Right lobe of liver (tissue), 6 donors: ENCODE measurements at regions not wholly inside any gene's neighbourhood (a gene's known extent, or its start where the extent isn't known, plus 50 kb on each side); places are given as distances from the start of the nearest gene placed in this dataset.
A peak's percentile ranks its signal among the peaks of the same experiment; 100 is the strongest.

ENCODE experiments used
- ATAC-seq, 4 donors: fragments of 200-7000 bp; cut with Tn5 transposase; one replicate each; pipeline ENCODE4 v1.9.1; 2020; ENCODE audit warnings: mild to moderate bottlenecking in 4 of 4, moderate library complexity in 4 of 4
- DNase-seq, 3 donors: peaks; one replicate each; pipeline ENCODE4 v3.0.0-alpha.2; 2020
- H3K27ac ChIP-seq, 3 donors: fragments of 200-600 bp; one replicate each; pipeline ENCODE4 v1.8.0; 2022
- H3K27me3 ChIP-seq, 2 donors: fragments of 200-600 bp; one replicate each; pipeline ENCODE4 v1.8.0; 2022
- H3K36me3 ChIP-seq, 4 donors: fragments of 200-600 bp; sonication (generic) in 1 of 4; one replicate each; pipeline versions ENCODE4 v1.5.1 to v1.8.0; 2017 to 2022; ENCODE audit warnings: control low read depth in 1 of 4
- H3K4me1 ChIP-seq, 4 donors: fragments of 200-600 bp; sonication (generic) in 1 of 4; one replicate each; pipeline versions ENCODE4 v1.5.1 to v1.8.0; 2017 to 2022; ENCODE audit warnings: control low read depth in 1 of 4
- H3K4me3 ChIP-seq, 3 donors: fragments of 200-600 bp; one replicate each; pipeline ENCODE4 v1.8.0; 2022
- H3K9me3 ChIP-seq, 4 donors: fragments of 200-600 bp; sonication (generic) in 1 of 4; one replicate each; pipeline versions ENCODE4 v1.5.1 to v1.8.0; 2017 to 2022; ENCODE audit warnings: control low read depth in 1 of 4
- CTCF ChIP-seq, 4 donors: fragments of 200-600 bp in 3 of 4; fragments of 450-650 bp in 1 of 4; IDR thresholded peaks; one replicate each; pipeline versions ENCODE4 v1.5.1 to v1.8.0; 2016 to 2022; ENCODE audit warnings: antibody characterized with exemption in 4 of 4, mild to moderate bottlenecking in 2 of 4
- POLR2A ChIP-seq: fragments of 450-650 bp; IDR thresholded peaks from one replicate; pipeline ENCODE4 v1.6.1; 2017; ENCODE audit warnings: antibody characterized with exemption, mild to moderate bottlenecking
- WGBS: methylation state at CpG from one replicate; pipeline ENCODE4 v1.1.6; 2018; ENCODE audit warnings: low coverage, low lambda C conversion rate; ENCODE audit not compliant: insufficient coverage; ENCODE audit errors: missing lambda C conversion rate; 5-methylcytosine and 5-hydroxymethylcytosine counted together
- intact Hi-C, 2 donors: fragments of 100-400 bp; cut with DNase I; formaldehyde crosslinking; loops; one replicate each; pipeline versions ENCODE4 v1.11.2 to v1.14.1; 2022
- donor health status: DM: no; HTN: yes; CAD: no.
- donor health status: DM: no; HTN: no; CAD: no.
- donor health status: DM: no; HTN: no; CAD: no.
- donor health status: DM: no; HTN: yes; CAD: no.
- donor health status: DM: no; HTN: yes; CAD: no.

GRCh38 chr20:24891546-24892393 lies 57.3 kb upstream of the CST7 start:
- WGBS = 87% methylated on average over 3 of the region's 34 CpGs
- DNase-seq (no peak), ATAC-seq (no peak)
- no peaks in the 10 kb centered on the region for H3K4me1 ChIP-seq
- no peaks in the 10 kb centered on the region for H3K36me3 ChIP-seq
- no peak overlapping the region for H3K27ac ChIP-seq
- H3K27me3 ChIP-seq = no peaks in the 10 kb centered on the region
- TF ChIP-seq CTCF (IDR thresholded peaks at IDR 0.05) (no peak), POLR2A (no peak)
- H3K9me3 ChIP-seq = no peaks in the 10 kb centered on the region
- H3K4me3 ChIP-seq = no peak overlapping the region
- intact Hi-C loops = no loop called here

DNA sequence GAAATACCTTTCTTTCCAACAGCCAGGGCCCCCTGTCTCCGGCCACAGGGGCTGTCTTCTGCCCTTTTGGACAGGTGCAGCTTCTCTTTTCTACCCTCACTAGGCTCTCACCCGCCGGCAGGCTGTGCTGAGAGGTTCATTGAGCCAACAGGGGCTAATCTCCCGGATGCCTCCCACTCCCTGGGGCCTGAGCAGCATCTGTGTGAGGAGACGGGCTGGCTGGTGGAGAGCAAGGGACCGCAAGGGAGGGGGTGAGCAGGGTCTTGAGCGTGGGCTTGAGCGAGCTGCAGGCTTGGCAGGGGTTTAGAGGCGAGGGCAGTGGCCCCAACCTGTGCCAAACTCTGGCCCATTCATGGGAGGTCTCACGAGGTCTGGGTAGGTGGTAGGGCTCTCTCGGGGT lies 56.5 kb upstream of the CST7 start:
- Histone ChIP-seq H3K9me3 (no peaks in the 10 kb centered on the region), H3K4me1 (no peaks in the 10 kb centered on the region), H3K4me3 (no peak overlapping the region), H3K27me3 (no peaks in the 10 kb centered on the region), H3K36me3 (no peaks in the 10 kb centered on the region), H3K27ac (no peak overlapping the region)
- 70% methylated on average over 2 of the region's 11 CpGs for WGBS
- no peak for DNase-seq
- no peak for TF ChIP-seq POLR2A
- TF ChIP-seq CTCF (IDR thresholded peaks at IDR 0.05) = no peak
- intact Hi-C loops = no loop called here
- peak in 1 of 4 donors; percentile 21 for ATAC-seq

GRCh38 chr20:24892931-24893330 lies 56.1 kb upstream of the CST7 start:
- intact Hi-C loops = no loop called here
- peak in 1 of 4 donors; percentile 39 for ATAC-seq
- Histone ChIP-seq H3K27me3 (no peaks in the 10 kb centered on the region), H3K27ac (no peak overlapping the region), H3K36me3 (no peaks in the 10 kb centered on the region), H3K9me3 (no peaks in the 10 kb centered on the region), H3K4me1 (no peaks in the 10 kb centered on the region), H3K4me3 (no peak overlapping the region)
- DNase-seq = no peak
- WGBS = 0% methylated on average over 1 of the region's 10 CpGs
- TF ChIP-seq CTCF (IDR thresholded peaks at IDR 0.05) (no peak), POLR2A (no peak)

GRCh38 chr20:24894488-24894887 lies 54.6 kb upstream of the CST7 start:
- no peak for ATAC-seq
- H3K36me3 ChIP-seq = no peaks in the 10 kb centered on the region
- H3K27me3 ChIP-seq = no peaks in the 10 kb centered on the region
- DNase-seq = no peak
- no peaks in the 10 kb centered on the region for H3K4me1 ChIP-seq
- H3K9me3 ChIP-seq = no peaks in the 10 kb centered on the region
- TF ChIP-seq CTCF (IDR thresholded peaks at IDR 0.05) (no peak), POLR2A (no peak)
- WGBS = 55% methylated on average over 3 of the region's 4 CpGs
- no peak overlapping the region for H3K4me3 ChIP-seq
- no peak overlapping the region for H3K27ac ChIP-seq
- intact Hi-C loops = no loop called here
